Endodermal cell (in vitro differentiated cells): ENCODE measurements at regions not wholly inside any gene's neighbourhood (a gene's known extent, or its start where the extent isn't known, plus 50 kb on each side); places are given as distances from the start of the nearest gene placed in this dataset.

Experiments
- DNase-seq: peaks from one replicate; pipeline ENCODE4 v3.0.0-alpha.2; 2017
- H3K27ac ChIP-seq: 2 replicates; pipeline ENCODE4 v1.5.1; 2013; ENCODE audit warnings: mild to moderate bottlenecking, low read depth, low read length, moderate library complexity
- H3K27me3 ChIP-seq: 2 replicates; pipeline ENCODE4 v1.6.1; 2013; ENCODE audit warnings: mild to moderate bottlenecking, low read length, moderate library complexity; ENCODE audit not compliant: insufficient read depth, control insufficient read depth, poor library complexity, severe bottlenecking
- H3K36me3 ChIP-seq: 2 replicates; pipeline ENCODE4 v1.7.0; 2013; ENCODE audit warnings: mild to moderate bottlenecking, low read length, moderate library complexity; ENCODE audit not compliant: control insufficient read depth, insufficient read depth
- H3K4me1 ChIP-seq: one replicate; pipeline ENCODE4 v1.7.0; 2013; ENCODE audit warnings: low read length; ENCODE audit not compliant: control insufficient read depth, insufficient read depth
- H3K4me3 ChIP-seq: 2 replicates; pipeline ENCODE4 v1.5.1; 2013; ENCODE audit warnings: mild to moderate bottlenecking, low read length, moderate library complexity
- H3K9ac ChIP-seq: 2 replicates; pipeline ENCODE4 v1.6.1; 2013; ENCODE audit warnings: mild to moderate bottlenecking, low read length, moderate library complexity; ENCODE audit not compliant: poor library complexity, severe bottlenecking; ENCODE audit errors: extremely low read depth
- H3K9me3 ChIP-seq: 2 replicates; pipeline ENCODE4 v1.6.1; 2013; ENCODE audit warnings: mild to moderate bottlenecking, low read length, moderate library complexity; ENCODE audit not compliant: control insufficient read depth
- H3K27ac Mint-ChIP-seq: 2 replicates; pipeline ENCODE4 v1.8.0; 2020; ENCODE audit warnings: mixed read lengths
- H3K27me3 Mint-ChIP-seq: 2 replicates; pipeline ENCODE4 v1.8.0; 2021; ENCODE audit warnings: mild to moderate bottlenecking, mixed read lengths; ENCODE audit not compliant: insufficient read depth
- H3K36me3 Mint-ChIP-seq: 2 replicates; pipeline ENCODE4 v1.8.0; 2020; ENCODE audit warnings: low read depth, mixed read lengths
- H3K4me1 Mint-ChIP-seq: 2 replicates; pipeline ENCODE4 v1.8.0; 2020; ENCODE audit warnings: mixed read lengths
- H3K4me3 Mint-ChIP-seq: 2 replicates; pipeline ENCODE4 v1.8.0; 2020; ENCODE audit warnings: mild to moderate bottlenecking, moderate library complexity, mixed read lengths
- H3K9me3 Mint-ChIP-seq: 2 replicates; pipeline ENCODE4 v1.8.0; 2020; ENCODE audit warnings: mild to moderate bottlenecking, mixed read lengths
- WGBS, 2 experiments: methylation state at CpG; one replicate each; pipeline versions ENCODE4 v1.1.5 to v1.1.7; 2013; ENCODE audit warnings: missing lambda C conversion rate in 2 of 2, mixed read lengths in 1 of 2; ENCODE audit not compliant: insufficient coverage in 1 of 2, insufficient read length in 1 of 2; 5-methylcytosine and 5-hydroxymethylcytosine counted together
- TF ChIP-seq, protein P1 (sequence below): fragments of 200-600 bp; sonication (generic); conservative IDR thresholded peaks from 2 replicates; pipeline ENCODE4 v1.5.0; 2021; ENCODE audit warnings: antibody characterized with exemption, mild to moderate bottlenecking

DNA sequence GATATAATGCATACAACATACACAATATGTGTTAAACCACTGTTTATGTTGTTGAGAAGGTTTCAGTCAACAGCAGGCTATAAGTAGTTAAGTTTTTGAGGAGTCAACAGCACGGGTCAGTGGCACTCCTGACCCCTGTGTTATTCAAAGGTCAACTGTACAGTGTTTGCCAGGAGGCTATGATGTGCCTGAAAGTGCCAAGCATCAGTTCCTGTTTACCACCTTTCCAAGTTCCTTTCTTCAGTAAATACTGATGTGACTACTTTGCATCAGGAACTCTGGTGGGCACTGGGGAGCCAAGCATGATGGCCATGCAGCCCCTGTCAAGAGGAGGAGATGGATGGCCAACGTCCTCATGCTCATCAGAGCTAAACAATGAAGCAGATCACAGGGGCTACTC, 224.4 kb upstream of the EXOC2 start:
- Histone ChIP-seq H3K36me3 (no peaks in the 10 kb centered on the region), H3K27me3 (peaks cover 3% of the 10 kb centered on the region), H3K9me3 (peaks cover 58% of the 10 kb centered on the region), H3K27ac (no peak overlapping the region), H3K4me1 (no peaks in the 10 kb centered on the region), H3K9ac (no peak overlapping the region), H3K4me3 (peak overlapping the region; percentile 53)
- Mint-ChIP-seq H3K36me3 (no peaks in the 10 kb centered on the region), H3K4me3 (no peak overlapping the region), H3K27me3 (peaks cover 11% of the 10 kb centered on the region), H3K27ac (no peak overlapping the region), H3K4me1 (no peaks in the 10 kb centered on the region), H3K9me3 (peaks cover 67% of the 10 kb centered on the region)
- WGBS, 2 experiments, result 89% methylated on average over 1 to 2 of the region's 2 CpGs
- TF ChIP-seq, protein P1, sequence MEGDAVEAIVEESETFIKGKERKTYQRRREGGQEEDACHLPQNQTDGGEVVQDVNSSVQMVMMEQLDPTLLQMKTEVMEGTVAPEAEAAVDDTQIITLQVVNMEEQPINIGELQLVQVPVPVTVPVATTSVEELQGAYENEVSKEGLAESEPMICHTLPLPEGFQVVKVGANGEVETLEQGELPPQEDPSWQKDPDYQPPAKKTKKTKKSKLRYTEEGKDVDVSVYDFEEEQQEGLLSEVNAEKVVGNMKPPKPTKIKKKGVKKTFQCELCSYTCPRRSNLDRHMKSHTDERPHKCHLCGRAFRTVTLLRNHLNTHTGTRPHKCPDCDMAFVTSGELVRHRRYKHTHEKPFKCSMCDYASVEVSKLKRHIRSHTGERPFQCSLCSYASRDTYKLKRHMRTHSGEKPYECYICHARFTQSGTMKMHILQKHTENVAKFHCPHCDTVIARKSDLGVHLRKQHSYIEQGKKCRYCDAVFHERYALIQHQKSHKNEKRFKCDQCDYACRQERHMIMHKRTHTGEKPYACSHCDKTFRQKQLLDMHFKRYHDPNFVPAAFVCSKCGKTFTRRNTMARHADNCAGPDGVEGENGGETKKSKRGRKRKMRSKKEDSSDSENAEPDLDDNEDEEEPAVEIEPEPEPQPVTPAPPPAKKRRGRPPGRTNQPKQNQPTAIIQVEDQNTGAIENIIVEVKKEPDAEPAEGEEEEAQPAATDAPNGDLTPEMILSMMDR, result no peak
- peak; percentile 5 for DNase-seq

DNA sequence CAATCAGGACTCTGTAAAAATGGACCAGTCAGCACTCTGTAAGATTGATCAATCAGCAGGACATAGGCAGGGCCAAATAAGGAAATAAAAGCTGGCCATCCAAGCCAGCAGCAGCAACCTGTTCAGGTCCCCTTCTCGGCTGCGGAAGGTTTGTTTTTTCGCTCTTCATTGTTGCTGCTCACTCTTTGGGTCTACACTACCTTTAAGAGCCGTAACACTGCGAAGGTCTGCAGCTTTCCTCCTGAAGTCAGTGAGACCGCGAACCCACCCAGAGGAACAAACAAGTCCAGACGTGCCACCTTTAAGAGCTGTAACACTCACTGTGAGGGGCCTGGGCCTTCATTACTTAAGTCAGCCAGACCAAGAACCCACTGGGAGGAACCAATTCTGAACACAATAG, 223.2 kb upstream of the EXOC2 start:
- Mint-ChIP-seq H3K9me3 (peaks cover 56% of the 10 kb centered on the region), H3K4me3 (no peak overlapping the region), H3K4me1 (no peaks in the 10 kb centered on the region), H3K27ac (no peak overlapping the region), H3K27me3 (peaks cover 17% of the 10 kb centered on the region), H3K36me3 (no peaks in the 10 kb centered on the region)
- H3K4me1 ChIP-seq, result no peaks in the 10 kb centered on the region
- H3K36me3 ChIP-seq, result no peaks in the 10 kb centered on the region
- no peak overlapping the region for H3K27ac ChIP-seq
- peaks cover 46% of the 10 kb centered on the region for H3K9me3 ChIP-seq
- TF ChIP-seq, protein P1, result no peak
- H3K27me3 ChIP-seq, result peaks cover 15% of the 10 kb centered on the region
- WGBS, 2 experiments, result 96 to 100% methylated on average over 7 to 8 of the region's 8 CpGs
- DNase-seq, result peak; percentile 6
- H3K4me3 ChIP-seq, result no peak overlapping the region
- no peak overlapping the region for H3K9ac ChIP-seq

DNA sequence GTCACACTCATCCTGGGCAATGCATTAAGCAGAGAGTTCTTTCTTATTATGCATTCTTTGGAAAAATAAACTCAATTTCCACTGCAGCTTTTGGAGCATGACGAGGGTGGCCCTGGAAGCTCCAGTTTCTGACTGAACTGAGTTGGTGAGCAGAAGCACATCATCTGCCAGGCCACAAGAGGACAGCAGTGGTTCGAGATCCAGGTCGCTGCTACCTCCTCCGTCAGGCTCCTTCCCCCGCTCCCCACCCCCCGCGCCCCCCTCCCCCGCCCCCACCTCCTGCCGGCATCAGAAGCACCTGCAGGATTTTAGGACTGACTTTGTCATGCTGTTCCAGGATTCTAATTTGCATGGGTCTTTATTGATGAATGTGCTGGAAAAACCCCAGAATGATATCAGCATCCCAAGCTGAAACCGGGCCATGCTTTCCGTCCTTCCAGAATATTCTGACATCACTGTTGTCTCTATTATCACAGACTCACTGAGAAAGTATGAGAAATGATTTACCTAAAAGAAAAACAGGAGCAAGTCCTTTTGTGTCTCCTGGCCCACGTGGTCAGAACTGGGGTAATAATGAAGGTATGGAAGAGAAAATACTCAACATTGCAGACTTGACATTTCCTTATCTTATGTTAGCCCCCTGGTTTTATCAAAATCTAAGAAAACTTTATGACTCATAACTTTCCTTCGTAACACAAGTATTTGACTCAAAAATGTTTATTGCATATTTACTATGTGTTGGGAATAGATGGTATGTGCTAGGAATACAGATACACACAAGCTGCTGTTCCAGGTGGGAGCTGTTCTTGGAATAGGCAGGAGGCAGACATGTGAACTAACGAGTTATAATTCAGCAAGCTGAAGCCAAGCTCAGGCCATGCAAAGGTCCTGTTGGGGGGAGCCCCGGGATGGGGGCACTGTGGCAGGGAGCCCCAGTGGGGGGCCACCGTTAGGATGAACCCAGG, 220.2 kb upstream of the EXOC2 start:
- no peak overlapping the region for H3K27ac ChIP-seq
- Mint-ChIP-seq H3K4me1 (no peaks in the 10 kb centered on the region), H3K36me3 (no peaks in the 10 kb centered on the region), H3K4me3 (no peak overlapping the region), H3K27me3 (peaks cover 19% of the 10 kb centered on the region), H3K27ac (no peak overlapping the region), H3K9me3 (peaks cover 28% of the 10 kb centered on the region)
- peaks cover 22% of the 10 kb centered on the region for H3K9me3 ChIP-seq
- no peaks in the 10 kb centered on the region for H3K36me3 ChIP-seq
- H3K4me1 ChIP-seq, result no peaks in the 10 kb centered on the region
- DNase-seq, result peak; percentile 86
- no peak overlapping the region for H3K9ac ChIP-seq
- H3K27me3 ChIP-seq, result peaks cover 18% of the 10 kb centered on the region
- TF ChIP-seq, protein P1, result peak; percentile 78
- H3K4me3 ChIP-seq, result no peak overlapping the region
- WGBS, 2 experiments, result 47 to 59% methylated on average over 4 to 10 of the region's 16 CpGs
